GM12872 (cell line): ENCODE measurements at regions not wholly inside any gene's neighbourhood (a gene's known extent, or its start where the extent isn't known, plus 50 kb on each side); places are given as distances from the start of the nearest gene placed in this dataset.

Experiments
- TF ChIP-seq, protein P1 (sequence below): IDR thresholded peaks from 3 replicates; pipeline ENCODE4 v1.5.1; 2011; ENCODE audit warnings: low read depth, mild to moderate bottlenecking, low read length, moderate library complexity; ENCODE audit not compliant: insufficient read depth

DNA sequence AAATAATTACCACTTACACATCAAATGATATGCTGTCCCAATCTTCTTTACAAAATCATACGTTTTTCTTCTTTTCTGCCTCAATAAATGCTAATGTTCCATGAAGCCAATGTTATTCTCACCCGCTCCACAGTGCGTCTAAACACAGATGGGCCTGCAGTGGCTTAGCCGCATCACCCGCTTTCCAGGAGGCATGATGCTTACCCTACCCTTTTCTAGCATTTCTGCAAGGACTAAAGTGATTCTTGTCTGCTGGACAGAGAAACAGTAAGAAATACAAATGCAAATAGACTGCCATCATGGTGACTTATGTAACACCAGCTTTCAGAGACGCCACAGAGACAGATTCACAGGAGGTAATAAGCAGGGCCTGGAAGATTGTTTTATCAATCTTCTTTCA lies 104.4 kb downstream of the RNASET2 start:
- TF ChIP-seq, protein P1, sequence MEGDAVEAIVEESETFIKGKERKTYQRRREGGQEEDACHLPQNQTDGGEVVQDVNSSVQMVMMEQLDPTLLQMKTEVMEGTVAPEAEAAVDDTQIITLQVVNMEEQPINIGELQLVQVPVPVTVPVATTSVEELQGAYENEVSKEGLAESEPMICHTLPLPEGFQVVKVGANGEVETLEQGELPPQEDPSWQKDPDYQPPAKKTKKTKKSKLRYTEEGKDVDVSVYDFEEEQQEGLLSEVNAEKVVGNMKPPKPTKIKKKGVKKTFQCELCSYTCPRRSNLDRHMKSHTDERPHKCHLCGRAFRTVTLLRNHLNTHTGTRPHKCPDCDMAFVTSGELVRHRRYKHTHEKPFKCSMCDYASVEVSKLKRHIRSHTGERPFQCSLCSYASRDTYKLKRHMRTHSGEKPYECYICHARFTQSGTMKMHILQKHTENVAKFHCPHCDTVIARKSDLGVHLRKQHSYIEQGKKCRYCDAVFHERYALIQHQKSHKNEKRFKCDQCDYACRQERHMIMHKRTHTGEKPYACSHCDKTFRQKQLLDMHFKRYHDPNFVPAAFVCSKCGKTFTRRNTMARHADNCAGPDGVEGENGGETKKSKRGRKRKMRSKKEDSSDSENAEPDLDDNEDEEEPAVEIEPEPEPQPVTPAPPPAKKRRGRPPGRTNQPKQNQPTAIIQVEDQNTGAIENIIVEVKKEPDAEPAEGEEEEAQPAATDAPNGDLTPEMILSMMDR: no peak

DNA sequence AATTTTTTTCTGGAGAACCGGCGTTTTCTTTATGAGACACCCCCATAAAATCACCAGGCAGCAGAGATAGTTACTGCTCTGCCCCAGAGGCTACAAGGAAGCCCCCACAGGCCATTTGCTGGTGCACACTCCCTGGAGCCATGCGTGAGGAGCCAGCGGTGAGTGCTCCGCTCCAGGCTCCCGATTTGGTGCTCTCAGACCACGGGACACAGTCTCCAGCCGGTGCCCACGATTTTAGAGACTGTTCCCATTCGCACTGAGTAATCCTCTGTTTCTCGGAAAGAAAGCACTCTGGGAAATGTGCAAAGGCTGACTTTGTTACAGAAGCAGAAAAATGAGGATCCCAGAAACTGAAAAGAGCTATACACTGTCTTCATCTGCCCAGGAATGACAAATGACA lies 104.9 kb downstream of the RNASET2 start:
- TF ChIP-seq, protein P1: no peak

DNA sequence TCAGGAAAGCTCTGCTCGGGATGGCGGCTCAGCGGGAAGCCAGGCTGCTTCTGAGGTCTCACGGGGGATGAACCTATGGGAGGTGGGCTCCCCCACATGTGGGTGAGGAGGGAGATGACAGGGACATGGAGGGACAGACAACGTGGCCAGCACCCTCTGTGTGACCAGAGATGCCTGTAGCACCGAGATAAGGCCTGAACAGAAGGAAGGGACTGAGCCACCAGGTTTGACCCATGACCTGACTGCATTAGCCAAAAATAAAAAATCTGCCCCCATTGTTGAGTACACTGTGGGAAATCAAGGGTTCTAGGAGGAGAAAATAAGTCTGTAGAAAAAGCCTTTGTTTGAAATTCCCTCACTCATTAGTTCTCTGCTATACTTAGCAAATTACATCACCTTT lies 105.7 kb downstream of the RNASET2 start:
- TF ChIP-seq, protein P1: no peak

DNA sequence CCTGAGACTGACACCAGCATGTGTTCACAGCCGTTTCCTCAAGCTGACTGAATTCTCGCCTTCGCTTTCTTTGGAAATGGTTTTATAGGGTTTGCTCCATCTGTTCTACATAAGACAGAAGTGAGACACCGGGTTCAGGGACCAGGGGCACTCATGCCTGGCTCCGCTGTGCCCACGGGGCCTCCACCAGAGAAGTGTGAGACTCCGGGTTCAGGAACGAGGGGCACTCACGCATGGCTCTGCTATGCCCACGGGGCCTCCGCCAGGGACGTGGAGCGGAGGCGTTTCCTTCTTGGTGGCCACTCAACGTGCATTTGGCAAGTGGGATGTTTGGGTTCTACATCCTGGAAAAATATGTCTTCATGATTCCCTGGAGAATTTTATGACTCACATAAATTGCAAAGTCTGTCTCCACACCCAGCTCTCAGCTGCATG lies 106.6 kb downstream of the RNASET2 start:
- TF ChIP-seq, protein P1: no peak

DNA sequence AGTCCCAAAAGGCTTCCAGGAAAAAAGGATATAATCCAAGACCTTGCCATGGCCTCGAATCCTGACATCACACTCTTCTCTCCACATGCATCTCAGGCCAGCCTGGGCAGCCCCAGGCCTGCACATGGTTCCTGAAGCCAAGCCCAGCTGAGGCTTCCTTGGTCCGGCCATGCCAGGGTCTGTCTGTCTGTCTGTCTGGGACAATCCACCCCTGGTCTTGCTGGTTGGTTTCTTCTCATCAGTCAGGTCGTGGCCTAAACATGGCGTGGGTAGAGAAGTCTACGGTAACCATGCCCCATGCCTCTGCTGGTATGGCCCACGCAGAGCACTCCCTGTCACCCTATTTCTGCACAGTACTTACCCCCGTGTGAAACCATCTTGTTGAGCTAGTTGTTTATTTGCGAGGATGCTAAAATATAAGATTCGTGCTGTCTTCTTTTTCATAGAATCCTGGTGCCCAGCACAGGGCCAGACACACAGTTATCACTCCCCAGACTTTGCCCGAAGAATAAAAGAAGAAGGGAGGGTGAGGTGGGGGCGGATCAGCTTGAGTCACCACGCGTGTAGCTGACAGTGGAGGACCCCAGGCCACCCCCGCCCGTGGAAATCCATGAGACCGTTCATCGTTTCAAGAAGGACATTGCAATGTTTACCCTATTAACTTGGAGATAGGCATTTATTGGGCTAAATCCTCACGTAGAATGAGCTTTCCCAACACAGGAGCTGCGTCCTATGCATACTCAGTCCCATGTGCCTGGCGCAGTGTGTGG lies 107.2 kb downstream of the RNASET2 start:
- TF ChIP-seq, protein P1: no peak

DNA sequence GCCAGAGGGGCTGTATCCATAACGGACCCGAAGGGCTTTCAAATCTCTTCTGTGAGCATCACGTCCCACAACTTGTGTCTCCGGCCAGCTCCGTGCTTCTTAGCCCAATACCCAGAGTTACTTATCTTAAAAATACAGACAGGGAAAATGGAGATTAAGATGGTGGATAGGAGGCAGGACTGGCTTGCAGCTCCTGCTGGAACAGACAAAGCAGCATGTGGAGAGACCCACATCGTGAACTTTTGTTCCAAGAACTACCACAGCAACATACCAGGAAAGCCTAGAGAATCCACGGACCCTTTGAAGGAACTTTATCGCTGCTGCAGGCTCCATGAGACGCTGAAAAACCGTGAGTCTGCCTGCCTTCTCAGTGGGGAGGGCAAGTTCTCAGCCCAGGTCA lies 113.7 kb downstream of the RNASET2 start:
- TF ChIP-seq, protein P1: no peak

DNA sequence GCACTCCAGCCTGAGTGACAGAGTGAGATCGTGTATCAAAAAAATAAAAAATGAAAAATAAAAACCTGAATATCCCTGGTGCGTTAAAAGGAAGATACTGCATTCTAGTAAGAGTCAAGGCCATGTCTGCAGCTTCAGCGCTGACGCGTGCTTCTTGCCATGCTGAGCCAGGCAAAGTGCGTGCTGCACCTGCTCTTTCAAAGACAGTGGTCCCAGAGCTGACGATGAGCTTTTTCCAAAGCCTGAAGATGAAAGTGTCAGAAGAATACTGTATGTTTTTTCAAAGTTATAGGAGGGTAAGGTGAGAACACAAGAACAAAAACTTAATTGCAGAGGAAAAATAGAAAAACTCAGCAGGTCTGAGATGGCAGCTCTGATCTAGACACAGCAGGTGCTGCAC lies 115.1 kb downstream of the RNASET2 start:
- TF ChIP-seq, protein P1: no peak
